GM19468 (cell line): ENCODE measurements at regions not wholly inside any gene's neighbourhood (a gene's known extent, or its start where the extent isn't known, plus 50 kb on each side); places are given as distances from the start of the nearest gene placed in this dataset.

ENCODE experiments used
- ATAC-seq: cut with Tn5 transposase; IDR thresholded peaks from one replicate; pipeline ENCODE4 v1.9.1; 2021; ENCODE audit warnings: mild to moderate bottlenecking, moderate library complexity, moderate number of reproducible peaks; ENCODE audit not compliant: unreplicated experiment; ENCODE audit errors: extremely low read depth

DNA sequence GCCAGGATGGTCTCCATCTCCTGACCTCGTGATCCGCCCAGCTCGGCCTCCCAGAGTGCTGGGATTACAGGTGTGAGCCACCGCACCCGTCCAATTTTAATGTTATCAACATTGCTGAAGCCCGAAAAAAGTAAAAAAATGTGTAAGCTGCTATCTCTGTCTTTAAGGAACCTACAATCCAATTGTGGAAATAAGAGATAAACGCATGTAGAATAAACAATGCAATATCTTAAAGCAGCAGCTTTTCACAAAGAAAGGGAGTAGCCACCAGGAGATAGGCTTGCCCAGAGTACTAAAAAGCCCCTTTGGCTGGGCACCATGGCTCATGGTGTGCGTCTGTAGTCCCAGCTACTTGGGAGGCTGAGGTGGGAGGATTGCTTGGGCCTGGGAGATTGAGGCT lies 282.9 kb upstream of the LYZL1 start:
- ATAC-seq, result no peak

DNA sequence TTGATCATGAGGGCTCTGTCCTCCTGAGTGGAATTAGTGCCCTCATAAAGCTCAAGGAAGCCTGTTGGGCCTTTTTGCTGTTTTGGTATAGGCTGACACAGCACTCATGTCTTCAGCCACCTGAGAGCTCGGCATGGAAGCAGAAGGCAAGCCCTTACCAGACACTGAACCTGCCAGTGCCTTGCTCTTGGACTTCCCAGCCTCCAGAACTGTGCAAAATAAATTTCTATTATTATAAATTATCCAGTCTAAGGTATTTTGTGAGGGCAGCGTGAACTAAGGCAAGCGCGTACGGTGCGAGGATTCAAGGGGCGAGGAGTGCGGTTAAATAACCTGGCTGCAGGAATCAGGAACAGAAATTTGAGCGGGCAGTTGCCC lies 281.5 kb upstream of the LYZL1 start:
- no peak for ATAC-seq

DNA sequence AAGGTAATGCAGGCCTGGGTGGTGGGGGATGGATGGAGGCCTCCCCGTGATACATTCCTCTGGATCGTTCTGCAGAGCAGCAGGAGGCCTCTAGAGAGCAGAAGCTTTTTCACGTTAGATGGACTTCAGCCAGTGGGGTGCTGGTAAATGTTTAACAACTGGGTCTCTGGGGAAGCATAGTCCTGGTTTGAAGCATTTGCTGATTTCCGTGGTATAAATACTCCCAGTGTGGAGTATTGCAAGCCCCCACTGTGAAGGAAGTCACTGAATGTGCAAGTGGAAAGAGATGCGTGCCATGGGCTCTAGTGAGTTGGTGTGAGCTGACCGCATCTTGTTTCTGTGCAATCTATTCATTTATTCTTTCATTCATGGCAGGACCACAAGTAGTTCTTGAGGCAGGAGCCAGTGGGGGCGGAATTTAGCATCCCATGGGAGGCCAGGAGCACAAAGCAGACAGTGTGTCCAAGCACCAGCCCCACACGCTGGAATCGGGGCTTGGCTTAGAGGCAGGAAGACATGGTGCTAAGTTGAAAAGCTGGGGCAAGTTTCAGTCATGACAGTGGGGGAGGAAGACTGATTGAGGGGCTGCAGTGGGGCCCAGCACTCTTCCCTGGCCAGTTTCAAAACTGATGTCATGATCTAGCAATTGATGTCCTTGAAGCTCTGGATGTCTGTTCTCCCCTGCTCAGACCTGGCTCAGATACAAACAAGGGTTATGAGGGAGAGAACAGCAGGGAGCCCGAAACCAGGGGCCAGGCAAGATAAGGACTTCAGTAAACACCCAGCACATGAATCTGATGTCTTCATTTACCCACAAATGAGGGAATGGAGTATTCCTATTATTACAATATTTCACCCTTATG lies 280.9 kb upstream of the LYZL1 start:
- ATAC-seq, result no peak

DNA sequence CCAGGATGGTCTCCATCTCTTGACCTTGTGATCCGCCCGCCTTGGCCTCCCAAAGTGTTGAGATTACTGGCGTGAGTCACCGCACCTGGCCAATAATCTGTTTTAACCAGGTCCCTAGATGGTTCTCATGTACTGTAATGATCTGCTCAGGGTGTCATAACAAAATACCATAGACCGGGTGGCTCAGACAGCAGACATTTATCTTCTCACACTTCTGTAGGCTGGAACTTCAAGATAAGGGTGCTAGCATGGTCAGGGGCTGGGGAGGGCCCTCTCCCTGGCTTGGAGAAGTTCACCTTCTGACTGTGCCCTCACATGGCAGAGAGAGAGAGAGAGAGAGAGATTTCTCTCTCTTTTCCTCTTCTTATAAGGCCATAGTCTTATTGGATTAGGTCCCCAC lies 279.4 kb upstream of the LYZL1 start:
- ATAC-seq, result no peak

DNA sequence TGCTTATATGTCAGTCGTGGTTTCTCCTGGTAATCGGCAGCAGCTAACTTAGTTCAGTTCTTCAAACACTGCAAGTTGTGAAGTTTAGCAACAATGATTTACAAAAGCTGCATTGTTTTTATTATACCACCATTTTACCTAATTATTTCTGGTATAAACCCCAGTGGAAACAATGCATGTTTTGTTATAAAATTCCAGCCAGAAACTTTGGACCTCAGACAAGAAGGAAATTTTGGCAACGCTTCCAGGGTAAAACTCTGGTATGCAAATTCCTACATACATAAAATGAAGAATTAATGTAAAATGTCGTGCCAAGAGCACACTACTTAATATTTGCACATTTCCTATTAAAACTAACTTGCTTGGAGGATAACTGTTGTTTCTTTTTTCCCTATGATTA lies 277.4 kb upstream of the LYZL1 start:
- ATAC-seq, result no peak

DNA sequence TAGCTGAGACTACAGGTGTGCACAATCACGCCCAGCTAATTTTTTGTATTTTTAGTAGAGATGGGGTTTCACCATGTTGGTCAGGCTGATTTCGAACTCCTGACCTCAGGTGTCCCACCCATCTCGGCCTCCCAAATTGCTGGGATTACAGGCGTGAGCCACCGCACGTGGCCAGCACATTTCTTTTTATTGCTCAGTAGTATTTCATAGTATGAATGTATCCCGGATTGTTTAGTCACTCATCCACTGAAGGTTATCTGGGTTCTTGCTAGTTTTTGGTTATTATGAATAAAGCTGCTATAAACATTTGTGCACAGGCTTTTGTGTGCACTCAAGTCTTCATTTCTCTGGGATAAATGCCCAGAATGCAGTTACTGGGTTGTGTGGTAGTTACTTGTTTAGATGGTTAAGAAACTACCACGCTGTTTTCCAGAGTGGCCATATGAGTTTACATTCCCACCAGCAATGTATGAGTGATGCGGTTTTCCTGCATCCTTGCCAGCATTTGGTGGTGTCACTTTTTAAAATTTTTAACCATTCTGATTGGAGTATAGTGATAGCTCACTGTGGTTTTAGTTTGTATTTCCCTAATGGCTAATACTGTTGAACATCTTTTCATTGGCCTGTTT lies 275.8 kb upstream of the LYZL1 start:
- no peak for ATAC-seq

DNA sequence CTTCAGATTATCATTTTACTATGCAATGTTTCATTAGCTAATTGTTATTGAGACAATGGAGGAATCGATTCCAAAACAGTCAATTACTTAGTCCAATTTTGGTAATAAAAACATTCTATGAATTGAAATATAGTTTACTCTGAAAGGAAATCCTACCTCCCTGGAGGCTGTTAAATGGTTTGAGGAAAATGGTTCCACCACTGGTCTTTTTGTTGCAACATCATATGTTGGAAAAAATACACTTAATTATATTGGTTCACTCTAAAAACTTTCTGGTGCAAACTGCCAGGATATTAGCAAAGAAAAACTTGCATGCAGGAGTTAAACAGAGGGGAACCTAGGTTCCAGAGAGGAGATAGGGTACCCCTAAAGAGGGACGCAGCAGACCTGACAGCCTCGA lies 267.3 kb upstream of the LYZL1 start:
- no peak for ATAC-seq

DNA sequence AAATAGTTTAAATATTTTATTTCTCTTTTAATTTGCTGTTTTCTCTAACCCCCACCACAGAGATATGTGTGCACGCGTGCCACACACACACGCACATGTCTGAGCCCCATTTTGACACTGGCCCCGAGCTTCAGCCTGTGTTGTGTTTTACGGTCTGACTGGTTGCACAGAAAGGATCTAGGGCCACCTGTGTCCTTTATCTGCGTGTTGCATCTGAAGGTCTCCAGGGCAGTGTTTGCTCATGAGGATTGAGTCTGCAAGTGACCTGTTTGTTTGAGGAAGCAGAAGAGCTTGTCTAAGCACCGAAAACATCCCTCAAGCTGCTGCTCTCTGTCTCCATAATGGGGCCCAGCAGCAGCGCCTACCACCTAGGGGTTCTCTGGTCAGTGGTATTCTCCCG lies 266.4 kb upstream of the LYZL1 start:
- no peak for ATAC-seq

DNA sequence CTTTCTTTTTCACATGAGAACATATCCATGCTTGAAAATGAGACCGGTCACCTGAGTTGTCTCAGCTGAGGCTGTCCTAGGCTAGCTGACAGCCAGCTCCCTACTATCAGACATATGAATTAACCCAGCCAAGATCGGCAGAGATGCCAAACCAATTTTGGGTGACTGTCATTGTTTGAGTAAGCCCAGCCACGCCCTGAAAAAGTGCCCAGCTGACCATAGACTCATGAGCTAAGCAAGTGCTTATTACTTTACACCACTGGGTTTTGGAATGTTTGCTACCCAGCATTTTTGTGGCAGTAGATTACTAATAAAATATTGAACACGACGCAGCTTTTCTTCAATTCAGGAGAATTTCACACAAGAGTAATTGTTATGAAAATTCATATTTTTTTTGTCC lies 265.2 kb upstream of the LYZL1 start:
- ATAC-seq, result no peak

DNA sequence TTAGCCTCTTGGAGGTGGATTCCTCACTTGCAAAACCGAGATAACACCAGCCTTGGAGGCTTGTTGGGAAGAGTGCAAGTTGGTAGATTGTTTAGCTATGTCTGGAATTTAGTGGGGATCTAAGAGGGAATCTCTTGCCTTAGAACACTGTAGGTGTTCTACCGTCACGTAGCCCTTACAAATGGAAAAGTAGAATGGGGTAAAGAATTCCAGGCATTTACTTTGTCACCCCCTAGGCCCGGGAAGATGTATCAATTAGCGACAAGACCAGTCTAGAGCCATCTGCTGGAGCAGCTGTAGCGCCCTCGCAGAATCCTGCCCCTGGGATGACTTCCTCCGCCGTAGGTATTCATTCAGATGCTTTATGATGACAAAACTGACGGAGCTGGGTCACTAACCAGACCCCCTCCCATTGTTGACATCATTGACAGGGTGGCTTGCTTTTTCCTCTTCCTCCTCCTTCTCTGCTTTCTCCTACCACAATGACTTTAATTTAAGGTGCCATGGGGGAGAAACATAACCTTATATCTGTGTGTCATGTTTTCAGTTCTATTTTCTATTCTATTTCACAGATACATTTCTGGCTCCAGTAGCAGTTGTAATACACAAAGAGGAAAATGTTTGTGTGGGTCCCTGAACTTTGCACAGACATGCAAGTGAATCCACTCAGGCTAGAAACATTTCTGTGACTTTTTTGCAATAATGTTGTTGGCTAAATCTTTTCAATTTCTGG lies 262.6 kb upstream of the LYZL1 start:
- no peak for ATAC-seq

DNA sequence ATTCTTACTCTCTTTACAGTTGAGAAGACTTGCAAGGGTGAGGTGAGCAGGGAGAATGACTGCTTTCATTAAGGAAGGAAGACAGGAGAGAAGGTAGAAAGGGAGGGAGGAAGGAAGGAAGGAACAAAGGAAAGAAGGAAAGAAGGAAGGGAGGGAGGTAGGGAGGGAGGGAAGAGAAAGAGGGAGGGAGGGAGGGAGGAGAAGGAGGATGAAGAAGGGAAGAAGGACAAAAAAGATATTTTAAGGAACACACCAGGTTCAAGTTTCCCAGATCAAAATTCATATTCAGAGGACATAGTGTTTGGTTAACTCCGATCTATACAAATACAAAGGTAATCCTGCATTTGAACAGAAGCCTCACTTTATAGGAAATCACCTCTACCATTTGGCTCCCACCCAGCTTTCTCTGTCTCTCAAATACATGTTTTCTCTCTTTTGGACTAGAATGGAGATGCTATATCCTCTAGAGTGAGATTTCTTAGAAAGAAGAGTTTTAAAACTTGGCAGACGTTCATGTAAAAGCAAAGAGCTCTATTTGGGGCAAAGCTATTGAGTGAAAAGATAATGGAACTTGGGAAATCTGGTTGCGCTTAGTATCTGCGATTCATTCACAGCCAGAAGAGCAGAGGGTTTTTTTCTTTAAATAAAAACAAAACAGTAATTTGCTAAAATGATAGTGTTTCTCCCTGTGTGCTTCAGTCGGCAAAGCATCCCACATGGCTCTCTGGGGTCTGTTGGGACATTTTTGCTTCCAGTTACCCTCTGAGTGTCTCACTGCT lies 261.9 kb upstream of the LYZL1 start:
- no peak for ATAC-seq

DNA sequence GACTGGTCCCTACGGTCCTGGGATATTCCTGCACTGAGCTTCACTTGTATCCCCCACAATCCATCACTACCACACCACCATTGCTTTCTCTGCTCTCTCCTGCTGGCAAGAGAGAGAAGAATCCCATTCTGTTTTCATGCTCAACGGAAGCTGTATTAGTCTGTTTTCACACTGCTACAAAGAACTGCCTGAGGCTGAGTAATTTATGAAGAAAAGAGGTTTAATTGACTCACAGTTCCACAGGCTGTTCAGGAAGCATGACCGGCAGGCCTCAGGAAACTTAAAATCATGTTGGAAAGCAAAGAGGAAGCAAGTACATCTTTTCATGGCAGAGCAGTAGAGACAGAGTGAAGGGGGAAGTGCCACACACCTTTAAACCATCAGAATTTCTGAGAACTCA lies 260.4 kb upstream of the LYZL1 start:
- ATAC-seq, result no peak

DNA sequence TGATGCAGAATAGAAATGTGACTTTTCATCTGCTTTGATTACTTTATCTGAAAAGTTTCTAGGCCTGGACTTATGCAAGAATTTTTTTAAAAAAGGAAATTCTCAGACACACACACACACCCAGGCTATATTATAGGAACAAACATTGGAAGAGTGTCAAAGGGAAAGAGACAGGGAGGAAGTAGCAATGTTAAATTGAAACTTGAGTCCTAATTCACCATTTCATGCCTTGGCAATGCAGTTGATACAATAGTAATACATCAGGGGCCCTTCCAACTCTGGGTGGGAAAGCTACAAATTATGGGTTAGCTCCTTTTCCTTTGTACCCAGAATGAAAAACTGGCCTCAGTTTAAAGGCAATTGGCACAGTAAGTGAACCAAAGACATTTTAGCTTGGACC lies 258.0 kb upstream of the LYZL1 start:
- no peak for ATAC-seq

DNA sequence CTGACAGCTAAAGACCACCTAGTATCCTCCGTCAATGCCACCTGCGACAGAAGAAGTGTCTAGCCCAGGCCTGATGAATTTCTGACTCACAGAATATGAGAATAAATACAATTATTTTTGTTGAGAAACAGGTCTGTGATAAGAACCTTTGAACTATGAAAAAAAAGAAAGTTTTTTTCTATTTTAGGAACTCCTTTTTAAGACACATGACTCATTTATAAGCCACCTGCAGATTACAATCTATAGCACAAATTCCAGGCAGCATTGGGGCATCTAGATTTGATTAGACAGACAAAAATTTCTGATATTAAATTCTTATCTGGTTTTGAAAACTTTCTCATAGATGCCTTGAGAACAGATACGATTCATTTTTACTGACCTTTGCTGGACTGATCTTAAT lies 256.7 kb upstream of the LYZL1 start:
- ATAC-seq, result no peak

DNA sequence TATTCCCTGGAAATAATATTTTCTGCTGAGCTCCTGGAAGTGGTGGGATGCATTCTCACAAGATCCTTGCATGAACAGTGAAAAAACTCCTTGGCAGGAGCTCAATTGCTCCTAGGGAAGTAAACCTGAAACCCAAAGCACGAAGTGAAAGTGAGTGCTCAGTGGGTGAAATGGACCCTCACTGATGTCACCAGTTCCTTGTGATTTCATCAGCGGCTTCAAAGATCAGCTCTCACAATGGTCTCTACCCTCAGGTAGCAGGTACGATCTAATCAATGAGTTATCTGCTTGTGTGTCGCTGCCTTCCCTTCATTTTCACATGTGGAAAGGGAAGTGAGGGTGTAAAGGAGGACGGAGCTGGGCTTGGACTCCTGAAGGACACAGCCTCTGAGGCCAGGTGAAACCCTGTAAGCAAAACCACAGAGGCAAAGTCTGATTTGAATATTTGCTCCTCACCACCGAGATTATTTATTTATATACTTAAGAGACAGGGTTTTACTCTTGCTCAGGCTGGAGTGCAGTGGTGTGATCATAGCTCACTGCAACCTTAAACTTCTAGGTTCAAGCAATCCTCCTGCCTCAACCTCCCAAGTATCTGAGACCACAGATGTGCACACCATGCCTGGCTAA lies 255.4 kb upstream of the LYZL1 start:
- ATAC-seq, result peak; percentile 22

DNA sequence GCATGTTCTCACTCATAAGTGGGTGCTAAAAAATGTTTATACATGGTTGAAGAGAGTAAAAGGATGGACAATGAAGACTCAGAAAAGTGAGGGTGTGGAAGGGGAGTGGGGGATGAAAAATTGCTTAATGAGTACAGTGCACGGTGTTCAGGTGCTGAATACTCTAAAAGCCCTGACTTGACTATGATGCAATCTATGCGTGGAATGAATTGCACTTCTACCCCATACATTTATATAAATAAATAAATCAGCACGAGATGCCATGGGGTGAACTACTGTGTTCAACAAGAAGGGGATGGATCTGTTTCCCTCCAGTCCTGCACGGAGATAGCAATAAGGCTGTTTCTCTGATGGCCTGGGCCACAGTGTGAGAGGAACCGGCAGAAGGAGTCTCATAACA lies 254.3 kb upstream of the LYZL1 start:
- ATAC-seq, result no peak

DNA sequence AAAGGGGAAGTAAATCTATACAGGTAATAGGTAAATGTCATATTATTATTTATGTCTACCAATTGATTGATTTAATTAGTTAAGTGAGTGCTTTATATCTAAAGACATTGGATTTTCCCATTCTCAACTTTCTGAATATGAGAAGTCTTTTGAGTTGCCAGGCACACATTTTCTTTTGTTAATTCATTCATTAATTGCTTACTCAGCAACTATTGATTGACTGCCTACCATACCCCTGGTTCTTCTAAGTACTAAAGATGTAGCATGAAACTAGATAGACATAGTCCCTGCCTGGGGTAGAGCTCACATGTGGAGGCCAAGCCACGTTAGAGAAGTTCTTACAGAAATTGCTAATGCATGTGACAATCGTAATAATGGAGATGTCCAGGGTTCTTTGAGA lies 253.1 kb upstream of the LYZL1 start:
- no peak for ATAC-seq

DNA sequence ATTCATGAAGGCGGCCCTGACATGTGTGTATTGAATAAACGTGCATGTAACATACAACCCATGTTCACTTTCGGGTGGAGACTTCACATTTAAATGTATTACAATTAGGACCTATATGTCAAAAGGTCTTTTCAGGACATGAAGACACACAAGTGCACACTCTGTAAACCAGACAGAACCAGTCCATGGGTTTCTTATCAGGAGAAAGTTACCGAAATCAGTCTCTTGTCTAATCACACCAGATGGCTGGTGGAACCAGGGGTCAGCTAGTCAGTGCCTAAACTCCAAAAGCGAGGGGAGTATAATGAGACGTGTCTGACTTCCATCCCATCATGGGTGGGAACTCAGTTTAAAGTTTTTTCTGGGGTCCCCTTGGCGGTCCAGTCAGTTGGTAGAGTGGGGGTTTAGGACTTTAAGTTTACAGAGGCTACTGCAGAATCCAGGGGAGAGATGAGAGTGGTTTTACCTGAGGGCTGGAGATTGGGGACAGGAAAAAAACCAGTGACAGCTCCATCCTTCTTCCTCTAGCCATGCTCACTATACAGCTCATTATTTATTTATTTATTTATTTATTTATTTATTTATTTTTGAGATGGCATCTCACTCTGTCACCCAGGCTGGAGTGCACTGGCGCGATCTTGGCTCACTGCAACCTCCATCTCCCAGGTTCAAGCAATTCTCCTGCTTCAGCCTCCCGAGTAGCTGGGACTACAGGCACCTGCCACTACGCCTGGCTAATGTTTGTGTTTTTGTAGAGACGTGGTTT lies 251.3 kb upstream of the LYZL1 start:
- ATAC-seq, result no peak

DNA sequence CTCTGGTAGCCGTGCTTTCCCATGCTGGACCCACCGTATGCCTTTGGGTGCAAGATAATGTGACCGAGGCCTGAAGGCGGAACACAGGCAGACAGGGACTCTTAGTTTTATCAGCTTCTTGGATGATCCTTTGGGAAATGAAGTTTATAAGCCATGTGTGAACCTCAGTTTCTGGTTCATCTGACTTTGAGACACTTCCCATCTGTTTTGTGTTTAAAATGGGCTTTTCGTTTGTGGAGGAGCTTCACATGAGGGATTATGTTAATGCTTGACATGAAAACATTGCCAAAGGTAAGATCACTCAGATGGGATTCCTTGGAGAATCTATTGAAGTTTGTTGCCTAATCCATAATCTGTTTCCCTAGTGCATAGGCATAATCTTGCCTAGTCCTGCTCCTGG lies 249.8 kb upstream of the LYZL1 start:
- no peak for ATAC-seq
